Sigmoid colon (tissue), 4 donors: ENCODE measurements at regions not wholly inside any gene's neighbourhood (a gene's known extent, or its start where the extent isn't known, plus 50 kb on each side); places are given as distances from the start of the nearest gene placed in this dataset.

ENCODE experiments used
- CTCF ChIP-seq, 4 experiments: fragments of 450-650 bp in 3 of 4; fragments of 200-600 bp in 1 of 4; IDR thresholded peaks; one replicate each; pipeline ENCODE4 v1.5.1; 2016 to 2019; ENCODE audit warnings: antibody characterized with exemption in 4 of 4, mild to moderate bottlenecking in 3 of 4, moderate library complexity in 2 of 4
- EP300 ChIP-seq, 4 donors: sonication (generic); formaldehyde crosslinking; IDR thresholded peaks; one replicate each; pipeline ENCODE4 v1.6.1; 2017; ENCODE audit warnings: antibody characterized with exemption in 4 of 4
- POLR2A ChIP-seq, 2 donors: fragments of 450-650 bp; IDR thresholded peaks; one replicate each; pipeline ENCODE4 v1.6.1; 2016; ENCODE audit warnings: antibody characterized with exemption in 2 of 2, mild to moderate bottlenecking in 2 of 2, moderate library complexity in 2 of 2
- POLR2AphosphoS5 ChIP-seq, 4 donors: sonication (generic); formaldehyde crosslinking; IDR thresholded peaks; one replicate each; pipeline ENCODE4 v1.6.1; 2017; ENCODE audit warnings: antibody characterized with exemption in 4 of 4

DNA sequence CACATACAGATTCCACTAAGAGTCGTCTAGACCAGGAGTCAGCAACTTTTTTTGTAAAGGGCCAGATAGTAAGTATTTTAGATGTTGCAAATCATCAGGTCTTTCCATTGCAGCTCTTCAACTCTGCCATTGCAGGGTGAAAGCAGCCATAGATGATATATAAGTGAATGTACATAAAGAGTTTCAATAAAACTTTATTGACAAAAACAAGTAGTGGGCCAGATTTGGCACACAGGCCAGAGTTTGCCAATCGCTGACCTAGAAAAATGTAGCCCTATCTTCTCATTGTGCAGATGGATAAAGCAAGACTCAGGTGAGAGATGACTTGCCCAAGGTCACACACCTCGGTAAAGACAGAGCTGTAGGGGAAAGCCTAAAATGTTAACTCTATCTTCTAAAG is 474.7 kb downstream of the MED13L start:
- TF ChIP-seq CTCF (IDR thresholded peaks at IDR 0.05) (no peak), EP300 (IDR thresholded peaks at IDR 0.05) (no peak), POLR2A (IDR thresholded peaks at IDR 0.05) (no peak), POLR2AphosphoS5 (IDR thresholded peaks at IDR 0.05) (no peak)
